Endothelial cell (in vitro differentiated cells): ENCODE measurements at regions not wholly inside any gene's neighbourhood (a gene's known extent, or its start where the extent isn't known, plus 50 kb on each side); places are given as distances from the start of the nearest gene placed in this dataset.
"Not testable (repeated sequence)": the region's sequence is repeated elsewhere in the genome, so short reads cannot be mapped to it uniquely, and the experiment has no call there.

ENCODE experiments used
- DNase-seq: peaks from one replicate; pipeline ENCODE4 v3.0.0; 2021; ENCODE audit warnings: low spot score
- H3K27ac Mint-ChIP-seq: one replicate; pipeline ENCODE4 v1.8.0; 2021; ENCODE audit warnings: mixed read lengths, inconsistent platforms; ENCODE audit not compliant: unreplicated experiment
- H3K27me3 Mint-ChIP-seq: one replicate; pipeline ENCODE4 v1.8.0; 2021; ENCODE audit warnings: mild to moderate bottlenecking, moderate library complexity, mixed read lengths, inconsistent platforms; ENCODE audit not compliant: unreplicated experiment
- H3K36me3 Mint-ChIP-seq: one replicate; pipeline ENCODE4 v1.8.0; 2021; ENCODE audit warnings: mild to moderate bottlenecking, low read depth, mixed read lengths, inconsistent platforms; ENCODE audit not compliant: unreplicated experiment
- H3K4me1 Mint-ChIP-seq: one replicate; pipeline ENCODE4 v1.8.0; 2021; ENCODE audit warnings: mild to moderate bottlenecking, mixed read lengths, inconsistent platforms; ENCODE audit not compliant: unreplicated experiment
- H3K4me3 Mint-ChIP-seq: one replicate; pipeline ENCODE4 v1.8.0; 2021; ENCODE audit warnings: mild to moderate bottlenecking, mixed read lengths, inconsistent platforms; ENCODE audit not compliant: unreplicated experiment
- H3K9me3 Mint-ChIP-seq: one replicate; pipeline ENCODE4 v1.8.0; 2021; ENCODE audit warnings: mixed read lengths, inconsistent platforms; ENCODE audit not compliant: unreplicated experiment
- TF ChIP-seq, protein P1 (sequence below): fragments of 200-600 bp; sonication (generic); IDR thresholded peaks from one replicate; pipeline ENCODE4 v1.5.0; 2021; ENCODE audit warnings: antibody characterized with exemption; ENCODE audit not compliant: unreplicated experiment

- H3K4me1 Mint-ChIP-seq, result no peaks in the 10 kb centered on the region
These were observed 282.1 kb downstream of the MIAT start for GRCh38 chr22:26939466-26939865.

DNA sequence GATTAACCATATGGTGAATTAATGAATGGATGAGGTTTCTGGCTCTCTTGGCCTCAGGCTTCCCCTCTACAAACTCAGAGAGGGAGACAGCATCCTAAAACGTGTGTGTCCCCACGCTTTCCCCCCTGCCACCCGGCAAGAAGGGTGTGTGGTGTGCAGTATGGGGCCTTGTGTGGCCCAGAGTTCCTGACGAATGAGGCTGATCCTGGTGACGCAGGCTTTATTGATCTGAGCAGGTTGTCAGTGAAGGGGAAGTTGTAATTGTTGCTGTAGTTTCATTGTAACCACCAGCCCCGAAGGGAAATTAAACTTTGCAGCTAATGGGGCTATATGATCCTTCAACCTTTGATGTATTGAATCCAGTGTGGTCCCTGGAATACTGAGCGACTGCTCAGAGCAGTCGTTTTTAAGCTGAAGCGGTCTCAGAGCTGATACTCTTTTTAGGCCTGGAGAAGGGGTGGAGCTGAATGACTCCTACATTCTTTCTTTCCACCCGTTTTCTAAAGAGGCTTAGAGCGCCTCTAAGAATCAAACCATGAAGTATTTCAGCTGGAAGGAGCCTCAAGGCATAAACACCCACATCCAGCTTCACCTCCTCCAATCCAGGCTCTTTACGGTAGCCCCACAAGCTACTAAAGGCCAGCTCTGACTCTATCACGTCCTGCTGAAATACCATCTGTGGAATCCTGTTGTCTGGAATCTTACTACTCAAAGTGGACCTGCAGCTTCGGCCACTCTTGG, 284.7 kb downstream of the MIAT start:
- Mint-ChIP-seq H3K4me1 (peaks cover 5% of the 10 kb centered on the region), H3K27ac (no peak overlapping the region), H3K9me3 (no peaks in the 10 kb centered on the region), H3K4me3 (no peak overlapping the region), H3K27me3 (peaks cover 2% of the 10 kb centered on the region), H3K36me3 (no peaks in the 10 kb centered on the region)
- TF ChIP-seq, protein P1, sequence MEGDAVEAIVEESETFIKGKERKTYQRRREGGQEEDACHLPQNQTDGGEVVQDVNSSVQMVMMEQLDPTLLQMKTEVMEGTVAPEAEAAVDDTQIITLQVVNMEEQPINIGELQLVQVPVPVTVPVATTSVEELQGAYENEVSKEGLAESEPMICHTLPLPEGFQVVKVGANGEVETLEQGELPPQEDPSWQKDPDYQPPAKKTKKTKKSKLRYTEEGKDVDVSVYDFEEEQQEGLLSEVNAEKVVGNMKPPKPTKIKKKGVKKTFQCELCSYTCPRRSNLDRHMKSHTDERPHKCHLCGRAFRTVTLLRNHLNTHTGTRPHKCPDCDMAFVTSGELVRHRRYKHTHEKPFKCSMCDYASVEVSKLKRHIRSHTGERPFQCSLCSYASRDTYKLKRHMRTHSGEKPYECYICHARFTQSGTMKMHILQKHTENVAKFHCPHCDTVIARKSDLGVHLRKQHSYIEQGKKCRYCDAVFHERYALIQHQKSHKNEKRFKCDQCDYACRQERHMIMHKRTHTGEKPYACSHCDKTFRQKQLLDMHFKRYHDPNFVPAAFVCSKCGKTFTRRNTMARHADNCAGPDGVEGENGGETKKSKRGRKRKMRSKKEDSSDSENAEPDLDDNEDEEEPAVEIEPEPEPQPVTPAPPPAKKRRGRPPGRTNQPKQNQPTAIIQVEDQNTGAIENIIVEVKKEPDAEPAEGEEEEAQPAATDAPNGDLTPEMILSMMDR, result no peak
- DNase-seq, result no peak

More at GRCh38 chr22:26939466-26939865, 282.1 kb downstream of the MIAT start:
- TF ChIP-seq, protein P1, result no peak
- no peaks in the 10 kb centered on the region for H3K27me3 Mint-ChIP-seq
- H3K27ac Mint-ChIP-seq, result no peak overlapping the region
- H3K9me3 Mint-ChIP-seq, result no peaks in the 10 kb centered on the region
- no peak for DNase-seq
- no peak overlapping the region for H3K4me3 Mint-ChIP-seq
- no peaks in the 10 kb centered on the region for H3K36me3 Mint-ChIP-seq

DNA sequence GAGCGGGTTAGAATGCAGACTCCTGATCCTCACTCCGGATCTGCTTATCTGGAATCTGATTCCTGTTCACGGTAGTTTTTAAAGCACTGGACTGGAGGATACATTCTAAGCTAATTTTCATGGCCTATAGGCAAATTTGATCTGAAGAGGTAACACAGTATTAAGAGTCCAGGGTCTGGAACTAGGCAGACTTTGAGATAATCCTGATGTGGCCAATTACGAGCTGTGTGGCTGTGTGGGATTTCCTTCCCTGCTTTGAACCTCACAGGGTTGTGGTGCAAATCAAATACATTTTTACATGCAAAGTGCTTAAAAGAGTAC, 285.2 kb downstream of the MIAT start:
- H3K27ac Mint-ChIP-seq, result no peak overlapping the region
- DNase-seq, result no peak
- peaks cover 6% of the 10 kb centered on the region for H3K4me1 Mint-ChIP-seq
- H3K4me3 Mint-ChIP-seq, result no peak overlapping the region
- H3K27me3 Mint-ChIP-seq, result peaks cover 2% of the 10 kb centered on the region
- no peaks in the 10 kb centered on the region for H3K36me3 Mint-ChIP-seq
- H3K9me3 Mint-ChIP-seq, result no peaks in the 10 kb centered on the region
- TF ChIP-seq, protein P1, result no peak

DNA sequence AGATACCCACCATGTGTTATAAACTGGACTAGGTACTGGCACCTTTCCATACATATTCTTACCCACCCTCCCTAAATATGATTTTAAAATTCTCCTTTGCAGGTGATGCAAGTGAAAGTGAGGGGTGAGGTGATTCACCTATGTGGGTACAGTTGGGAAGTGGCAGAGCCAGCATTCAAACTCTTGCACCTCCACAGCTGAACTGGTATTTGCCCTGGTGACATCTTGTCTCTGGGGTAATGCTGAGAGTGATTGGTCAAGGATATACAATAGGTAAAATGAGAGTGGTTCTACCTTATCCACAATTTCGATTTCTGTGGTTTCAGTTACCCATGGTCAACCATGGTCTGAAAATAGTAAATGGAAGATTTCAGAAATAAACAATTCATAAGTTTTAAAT, 288.2 kb downstream of the MIAT start:
- no peak overlapping the region for H3K4me3 Mint-ChIP-seq
- peaks cover 2% of the 10 kb centered on the region for H3K27me3 Mint-ChIP-seq
- DNase-seq, result no peak
- H3K4me1 Mint-ChIP-seq, result peaks cover 6% of the 10 kb centered on the region
- H3K27ac Mint-ChIP-seq, result no peak overlapping the region
- TF ChIP-seq, protein P1, result no peak
- no peaks in the 10 kb centered on the region for H3K9me3 Mint-ChIP-seq
- H3K36me3 Mint-ChIP-seq, result no peaks in the 10 kb centered on the region

- Mint-ChIP-seq H3K27me3 (peaks cover 10% of the 10 kb centered on the region), H3K36me3 (no peaks in the 10 kb centered on the region), H3K9me3 (no peaks in the 10 kb centered on the region), H3K27ac (no peak overlapping the region), H3K4me1 (peaks cover 6% of the 10 kb centered on the region), H3K4me3 (no peak overlapping the region)
- TF ChIP-seq, protein P1, result no peak
- DNase-seq, result peak; percentile 54
These were observed 291.8 kb downstream of the MIAT start for GRCh38 chr22:26949193-26949592.

DNA sequence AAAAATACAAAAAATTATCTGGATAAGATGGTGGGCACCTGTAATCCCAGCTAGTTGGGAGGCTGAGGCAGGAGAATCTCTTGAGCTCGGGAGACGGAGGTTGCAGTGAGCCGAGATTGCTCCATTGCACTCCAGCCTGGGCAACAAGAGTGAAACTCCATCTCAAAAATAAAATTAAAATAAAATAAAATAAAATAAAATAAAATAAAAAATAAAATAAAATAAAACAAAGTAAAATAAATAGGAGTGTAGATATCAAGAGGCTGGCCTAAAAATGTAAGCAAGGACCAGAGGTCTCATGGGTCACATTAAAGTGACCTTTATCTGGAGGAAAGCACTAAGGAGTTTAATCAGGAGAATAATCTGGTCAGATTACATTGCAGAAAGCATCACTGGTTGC, 293.8 kb downstream of the MIAT start:
- H3K9me3 Mint-ChIP-seq, H3K4me1 Mint-ChIP-seq, H3K27ac Mint-ChIP-seq, H3K36me3 Mint-ChIP-seq, DNase-seq, H3K4me3 Mint-ChIP-seq: not testable (repeated sequence)
- peaks cover 10% of the 10 kb centered on the region for H3K27me3 Mint-ChIP-seq
